ENCODE measurements at regions not wholly inside any gene's neighbourhood (a gene's known extent, or its start where the extent isn't known, plus 50 kb on each side); places are given as distances from the start of the nearest gene placed in this dataset.
"Not testable (repeated sequence)": the region's sequence is repeated elsewhere in the genome, so short reads cannot be mapped to it uniquely, and the experiment has no call there.

DNA sequence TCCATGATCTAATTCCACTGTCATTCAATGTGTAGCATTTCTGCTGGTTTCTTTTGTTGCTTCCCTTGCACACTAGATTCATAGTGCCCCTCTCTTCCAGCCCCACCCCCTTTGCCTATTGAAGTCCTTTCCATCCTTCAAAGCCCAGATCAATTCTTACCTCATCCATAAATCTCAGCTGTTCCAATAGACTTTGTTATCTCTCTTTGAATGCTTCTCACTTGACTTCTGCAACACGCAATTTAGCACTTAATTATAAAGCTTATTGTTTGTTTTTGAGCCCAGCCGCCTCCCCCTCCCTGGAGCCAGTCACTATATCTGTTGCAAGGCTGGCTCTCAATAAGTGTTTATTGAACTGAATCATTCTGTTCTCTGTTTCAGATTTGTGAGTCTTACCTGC lies 174.6 kb upstream of the TBL1XR1 start:
- POLR2A ChIA-PET: no interaction called here
- CTCF ChIA-PET: interaction anchor here (0.8 kb wide), 1 partner anchor 12 kb away, joined by 3 read pairs; no protein-coding TSS in a partner anchor

DNA sequence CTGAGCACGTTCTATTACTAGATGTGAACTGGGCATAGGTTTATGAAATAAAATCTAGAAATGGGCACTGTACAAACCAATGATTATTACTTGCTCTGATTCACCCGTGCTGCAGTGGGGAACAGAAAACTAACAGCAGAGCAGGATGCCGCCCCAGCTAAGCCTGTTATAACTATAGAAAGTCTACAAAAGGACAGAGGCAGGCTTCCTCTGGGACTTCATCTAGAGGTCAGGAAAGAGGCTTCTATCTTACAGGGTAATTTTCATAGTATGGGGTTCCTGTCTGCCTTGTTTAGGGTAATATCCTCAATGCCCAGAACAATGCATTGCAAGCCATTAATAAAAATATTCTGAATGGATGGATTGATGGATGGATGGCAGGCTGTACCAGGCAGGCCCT lies 177.0 kb upstream of the TBL1XR1 start:
- POLR2A ChIA-PET: no interaction called here
- CTCF ChIA-PET: no interaction called here

GRCh38 chr3:177375316-177375715 lies 178.0 kb upstream of the TBL1XR1 start:
- CTCF ChIA-PET: interaction anchor here (0.7 kb wide), 1 partner anchor 149 kb away, joined by 3 read pairs; no protein-coding TSS in a partner anchor
- POLR2A ChIA-PET: interaction anchor here (0.6 kb wide), 1 partner anchor 1209 kb away, joined by 3 read pairs; no protein-coding TSS in a partner anchor

GRCh38 chr3:177377166-177377565 lies 179.9 kb upstream of the TBL1XR1 start:
- ChIA-PET POLR2A (no interaction called here), CTCF (interaction anchor here (0.6 kb wide), 1 partner anchor 40 kb away, joined by 3 read pairs; no protein-coding TSS in a partner anchor)

- CTCF ChIA-PET: no interaction called here
- POLR2A ChIA-PET: no interaction called here
These were observed 180.9 kb upstream of the TBL1XR1 start for GRCh38 chr3:177378168-177378567.

DNA sequence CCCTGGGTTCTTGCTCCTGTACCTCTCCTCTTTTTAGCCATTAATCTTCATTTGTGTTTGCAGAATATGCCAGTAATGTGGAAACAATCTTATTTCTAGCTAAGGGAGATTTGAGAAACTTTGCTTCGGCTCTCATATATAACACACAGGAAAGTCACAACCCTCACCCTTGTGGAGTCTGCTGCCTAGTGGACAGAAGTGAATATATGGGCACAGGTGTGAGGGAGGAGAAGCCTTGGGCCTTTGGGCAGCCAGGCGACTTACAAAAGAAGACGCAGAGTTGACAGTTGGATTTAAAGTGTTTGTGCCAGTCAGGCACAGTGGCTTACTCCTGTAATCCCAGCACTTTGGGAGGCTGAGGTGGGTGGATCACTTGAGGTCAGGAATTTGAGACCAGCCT lies 181.8 kb upstream of the TBL1XR1 start:
- ChIA-PET CTCF (no interaction called here), POLR2A (interaction anchor here (0.6 kb wide), 1 partner anchor 48 kb away, joined by 5 read pairs; no protein-coding TSS in a partner anchor)

DNA sequence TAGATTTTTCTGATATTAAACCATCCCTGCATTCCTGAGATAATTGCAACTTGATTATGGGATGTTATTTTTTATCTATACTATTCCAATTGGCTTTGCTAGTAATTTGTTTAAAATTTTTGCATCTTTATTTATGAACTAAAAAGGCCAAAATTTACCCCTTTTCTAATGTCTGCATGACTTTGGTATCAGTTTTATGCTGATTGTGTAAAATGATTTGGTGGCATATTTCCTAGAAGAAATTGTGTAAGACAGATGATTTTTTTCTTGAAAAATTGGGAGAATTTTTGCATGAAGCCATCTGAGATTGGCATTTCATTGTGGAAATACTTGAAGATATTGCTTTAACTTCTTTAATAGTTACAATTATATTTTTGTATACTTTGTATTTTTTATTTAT lies 183.8 kb upstream of the TBL1XR1 start:
- POLR2A ChIA-PET: no interaction called here

DNA sequence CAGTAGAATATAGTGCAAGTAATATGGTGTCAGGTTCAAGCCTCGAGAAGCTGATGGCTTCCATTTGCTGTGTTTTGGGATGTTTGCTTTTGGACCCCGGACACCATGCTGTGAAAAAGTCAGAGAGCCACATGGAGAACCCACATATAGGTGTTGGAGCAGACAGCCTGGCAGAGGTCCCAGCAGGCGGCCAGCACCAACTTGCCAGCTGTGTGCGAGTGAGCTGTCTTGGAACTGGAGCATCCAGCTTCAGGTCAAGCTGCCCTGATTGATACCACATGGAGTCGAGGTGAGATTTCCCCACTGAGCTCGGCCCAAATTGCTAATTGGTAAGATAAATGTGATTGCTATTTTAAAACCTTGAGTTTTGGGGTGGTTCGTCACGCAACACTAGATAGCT lies 185.7 kb upstream of the TBL1XR1 start:
- POLR2A ChIA-PET: no interaction called here
- CTCF ChIA-PET: no interaction called here

More for the DNA sequence above, 183.8 kb upstream of the TBL1XR1 start:
- CTCF ChIA-PET: no interaction called here

GRCh38 chr3:177385186-177385585 lies 187.9 kb upstream of the TBL1XR1 start:
- ChIA-PET POLR2A (no interaction called here), CTCF (interaction anchor here (1.5 kb wide), 1 partner anchor 24 kb away, joined by 3 read pairs; no protein-coding TSS in a partner anchor)

DNA sequence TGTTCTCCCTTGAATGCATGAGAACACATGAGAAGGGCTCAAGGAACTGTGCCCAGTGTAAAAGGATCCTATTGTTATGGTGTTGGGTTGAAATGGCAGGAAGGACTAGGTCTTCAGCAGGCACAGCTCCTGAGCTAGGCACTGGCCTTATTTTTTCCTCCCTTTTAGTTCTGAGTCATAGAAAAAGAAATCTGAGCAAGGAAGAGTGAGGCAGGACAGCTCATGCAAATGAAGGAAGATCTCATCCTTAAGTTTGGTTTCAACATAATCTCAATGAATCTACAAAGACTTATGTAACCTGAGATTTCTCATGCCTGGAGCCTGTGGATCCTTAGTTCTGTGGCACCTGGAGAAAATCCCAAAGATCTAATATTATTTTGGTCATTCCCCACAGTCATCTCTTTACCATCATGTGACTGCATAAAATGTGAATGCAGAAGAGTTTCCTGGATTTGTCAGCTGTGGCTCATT lies 188.6 kb upstream of the TBL1XR1 start:
- ChIA-PET CTCF (interaction anchor here (1.5 kb wide), 1 partner anchor 25 kb away, joined by 3 read pairs; no protein-coding TSS in a partner anchor), POLR2A (no interaction called here)

DNA sequence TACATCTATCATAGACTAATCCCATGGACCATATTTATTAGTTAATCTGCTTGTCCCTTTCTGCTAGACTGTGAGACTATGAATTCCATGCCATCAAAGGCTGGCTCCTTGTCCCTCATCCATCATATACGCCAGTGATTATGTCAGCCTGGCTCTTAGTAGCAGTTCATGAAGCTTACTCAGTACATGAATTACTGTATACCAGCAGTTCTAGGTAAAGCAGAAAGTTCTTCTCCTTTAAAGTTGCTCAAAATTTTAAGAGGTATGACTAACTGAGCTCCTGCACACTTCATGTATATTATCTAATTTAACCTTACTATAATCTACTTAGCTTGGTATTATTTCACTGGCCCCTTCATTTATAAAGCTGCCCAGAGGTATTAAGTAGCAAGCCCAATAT lies 190.9 kb upstream of the TBL1XR1 start:
- POLR2A ChIA-PET: no interaction called here

GRCh38 chr3:177394231-177395024 lies 197.1 kb upstream of the TBL1XR1 start:
- CTCF ChIA-PET, POLR2A ChIA-PET: not testable (repeated sequence)

More for the DNA sequence above, 190.9 kb upstream of the TBL1XR1 start:
- CTCF ChIA-PET: no interaction called here

GRCh38 chr3:177396733-177397132 lies 199.5 kb upstream of the TBL1XR1 start:
- POLR2A ChIA-PET: no interaction called here
- CTCF ChIA-PET: no interaction called here

DNA sequence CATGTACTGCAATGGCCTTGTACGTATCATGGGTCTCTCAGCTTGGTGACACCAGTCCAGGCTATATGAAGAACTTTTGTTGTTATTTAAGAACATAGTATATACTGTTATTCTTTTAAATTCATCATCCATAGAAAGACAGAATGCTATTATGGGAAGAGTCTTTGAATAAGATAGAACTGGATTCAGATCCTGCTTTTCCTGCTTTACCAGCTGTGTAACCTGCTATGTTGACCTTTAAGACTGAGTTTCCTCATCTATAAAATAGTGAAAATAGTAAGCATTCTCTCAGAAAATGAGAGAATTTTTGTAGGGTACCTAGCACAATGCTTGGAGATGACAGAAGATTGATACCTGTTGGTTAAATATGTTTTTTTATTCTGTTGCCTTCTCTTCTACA lies 204.1 kb upstream of the TBL1XR1 start:
- CTCF ChIA-PET: no interaction called here
- POLR2A ChIA-PET: no interaction called here

DNA sequence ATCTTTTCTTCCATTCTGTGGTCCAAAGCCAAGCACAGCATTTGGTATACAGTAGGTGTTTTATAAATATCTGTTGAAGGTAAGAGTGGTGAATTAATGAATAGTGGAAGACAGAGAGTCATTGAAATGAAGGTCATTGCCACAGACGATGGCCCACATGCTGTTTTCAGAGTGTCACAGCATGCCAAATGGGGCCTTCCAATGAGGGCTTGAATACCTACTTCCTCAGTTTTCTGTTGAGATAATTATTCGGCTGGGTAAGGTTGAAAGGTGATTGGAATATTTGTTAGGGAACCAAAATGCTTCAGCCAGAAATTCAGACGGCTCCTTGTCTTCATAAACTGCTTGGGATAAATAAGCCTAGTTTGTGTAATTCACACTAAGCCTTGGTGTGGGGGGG lies 205.3 kb upstream of the TBL1XR1 start:
- ChIA-PET POLR2A (no interaction called here), CTCF (no interaction called here)

GRCh38 chr3:177405191-177405672 lies 207.9 kb upstream of the TBL1XR1 start:
- CTCF ChIA-PET: no interaction called here
- POLR2A ChIA-PET: no interaction called here

DNA sequence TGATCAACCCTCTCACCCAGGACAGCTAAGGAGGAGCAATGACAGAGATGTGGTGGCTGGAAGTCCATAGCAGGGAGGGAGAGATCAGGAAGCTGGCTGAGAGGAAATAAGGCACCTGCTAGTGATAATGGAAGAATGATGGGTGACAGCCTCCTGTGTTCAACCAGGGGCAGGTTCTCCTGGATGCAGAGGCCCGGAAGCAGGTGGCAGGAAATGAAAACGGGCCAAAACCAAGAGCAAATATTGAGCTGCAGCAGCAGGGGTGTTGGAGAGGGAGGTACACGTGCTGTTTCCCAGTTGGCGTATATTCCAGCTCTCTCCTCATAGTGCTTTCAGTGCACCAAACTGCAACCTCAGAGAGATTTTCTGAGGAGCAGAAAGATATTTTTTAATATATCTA lies 213.4 kb upstream of the TBL1XR1 start:
- POLR2A ChIA-PET: interaction anchor here (0.5 to 0.6 kb wide), 2 partner anchors 65 to 226 kb away, joined by 3 to 5 read pairs; no protein-coding TSS in a partner anchor
- CTCF ChIA-PET: no interaction called here

- ChIA-PET CTCF (no interaction called here), POLR2A (interaction anchor here (0.6 kb wide), 1 partner anchor 65 kb away, joined by 5 read pairs; no protein-coding TSS in a partner anchor)
These were observed 213.9 kb upstream of the TBL1XR1 start for GRCh38 chr3:177411201-177411600.

- CTCF ChIA-PET, POLR2A ChIA-PET: not testable (repeated sequence)
These were observed 215.4 kb upstream of the TBL1XR1 start for GRCh38 chr3:177412677-177413170.

DNA sequence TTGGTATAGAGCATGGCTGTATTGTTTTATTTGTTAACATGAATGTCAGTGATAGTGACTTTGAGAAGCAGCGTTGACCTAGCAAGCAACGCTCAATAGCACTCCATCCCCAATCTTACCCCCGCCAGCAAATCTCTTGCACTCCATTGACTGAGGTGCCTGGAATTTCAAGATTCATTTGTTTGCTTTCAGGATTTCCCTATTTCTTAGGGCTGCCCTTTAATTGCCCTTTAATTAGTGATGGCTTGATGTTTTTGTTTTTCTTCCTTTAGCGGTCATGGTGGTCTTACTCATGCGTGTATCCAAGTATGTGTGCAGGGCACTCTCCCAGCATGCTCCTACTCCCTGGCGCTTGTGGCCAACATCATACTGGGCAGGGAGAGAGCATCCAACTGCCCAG lies 216.8 kb upstream of the TBL1XR1 start:
- POLR2A ChIA-PET: no interaction called here
- CTCF ChIA-PET: no interaction called here

DNA sequence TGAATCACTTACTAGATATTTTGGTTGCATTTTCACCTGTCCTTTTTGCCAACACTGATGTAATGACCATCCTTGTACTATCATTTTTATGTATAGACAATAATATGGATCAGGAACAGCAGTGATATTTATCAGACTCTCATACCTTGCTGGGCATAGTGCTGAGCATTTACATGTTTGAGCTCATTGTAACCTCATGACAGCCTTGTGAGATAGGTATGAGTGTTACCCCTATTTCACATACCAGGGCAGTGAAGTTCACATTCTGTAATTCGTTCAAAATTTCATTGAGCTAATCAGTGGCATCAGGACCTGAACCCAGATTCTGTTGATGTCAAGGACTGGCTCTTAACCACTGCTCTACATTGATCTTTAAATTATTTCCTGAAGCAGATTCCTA lies 221.5 kb upstream of the TBL1XR1 start:
- POLR2A ChIA-PET: no interaction called here
- CTCF ChIA-PET: interaction anchor here (0.9 kb wide), 1 partner anchor 9 kb away, joined by 3 read pairs; no protein-coding TSS in a partner anchor
